Neural cell (in vitro differentiated cells): ENCODE measurements at regions not wholly inside any gene's neighbourhood (a gene's known extent, or its start where the extent isn't known, plus 50 kb on each side); places are given as distances from the start of the nearest gene placed in this dataset.
A peak's percentile ranks its signal among the peaks of the same experiment; 100 is the strongest.

Source experiments
- H2AFZ ChIP-seq: fragments of 200-600, 300-800 bp; sonication (generic), shearing (Covaris generic); 2 replicates; pipeline ENCODE4 v1.6.0; 2014; ENCODE audit warnings: low read depth, mild to moderate bottlenecking, antibody characterized with exemption, low read length, moderate library complexity
- H3F3A ChIP-seq: fragments of 200-600 bp; shearing (Covaris generic); 2 replicates; pipeline ENCODE4 v1.6.1; 2016; ENCODE audit warnings: mild to moderate bottlenecking, moderate library complexity, mixed read lengths, antibody characterized with exemption, low read length; ENCODE audit not compliant: insufficient read depth, poor library complexity, severe bottlenecking
- H3K27ac ChIP-seq: fragments of 200-600, 300-800 bp; sonication (generic), shearing (Covaris generic); 2 replicates; pipeline ENCODE4 v1.5.1; 2014; ENCODE audit warnings: mild to moderate bottlenecking, low read length, moderate library complexity
- H3K27me3 ChIP-seq: fragments of 300-800, 200-600 bp; sonication (generic), shearing (Covaris generic); 2 replicates; pipeline ENCODE4 v1.6.0; 2014; ENCODE audit warnings: mild to moderate bottlenecking, low read depth, low read length, moderate library complexity; ENCODE audit not compliant: insufficient read depth
- H3K36me3 ChIP-seq: fragments of 300-800, 200-600 bp; sonication (generic), shearing (Covaris generic); 2 replicates; pipeline ENCODE4 v1.5.1; 2014; ENCODE audit warnings: mild to moderate bottlenecking, antibody characterized with exemption, low read length, moderate library complexity; ENCODE audit not compliant: insufficient read depth
- H3K4me2 ChIP-seq: fragments of 300-800, 200-600 bp; sonication (generic), shearing (Covaris generic); 2 replicates; pipeline ENCODE4 v1.6.0; 2014; ENCODE audit warnings: mild to moderate bottlenecking, low read length
- H3K4me3 ChIP-seq: fragments of 300-800, 200-600 bp; sonication (generic), shearing (Covaris generic); 2 replicates; pipeline ENCODE4 v1.5.1; 2014; ENCODE audit warnings: mild to moderate bottlenecking, low read length, moderate library complexity
- H3K79me2 ChIP-seq: fragments of 200-600 bp; shearing (Covaris generic); replicated peaks from 2 replicates; pipeline ENCODE4 v1.6.0; 2014; ENCODE audit warnings: mild to moderate bottlenecking, low read length, moderate library complexity; ENCODE audit not compliant: insufficient read depth
- H3K9ac ChIP-seq: fragments of 300-800, 200-600 bp; sonication (generic), shearing (Covaris generic); 2 replicates; pipeline ENCODE4 v1.6.1; 2016; ENCODE audit warnings: mild to moderate bottlenecking, low read length, mixed read lengths
- H3K9me2 ChIP-seq: fragments of 200-600 bp; shearing (Covaris generic); 2 replicates; pipeline ENCODE4 v1.6.1; 2016; ENCODE audit warnings: mild to moderate bottlenecking, low read length, mixed read lengths; ENCODE audit not compliant: insufficient read depth
- H3K9me3 ChIP-seq: fragments of 200-600, 300-800 bp; sonication (generic), shearing (Covaris generic); 2 replicates; pipeline ENCODE4 v1.6.1; 2016; ENCODE audit warnings: mild to moderate bottlenecking, mixed run types, low read length, moderate library complexity, mixed read lengths
- H4K20me1 ChIP-seq: fragments of 200-600 bp; shearing (Covaris generic); 2 replicates; pipeline ENCODE4 v1.6.1; 2016; ENCODE audit warnings: mild to moderate bottlenecking, mixed run types; ENCODE audit not compliant: insufficient read depth
- CTCF ChIP-seq: fragments of 450-650 bp; IDR thresholded peaks from 2 replicates; pipeline ENCODE4 v1.5.1; 2014; ENCODE audit warnings: antibody characterized with exemption, mild to moderate bottlenecking, moderate library complexity; ENCODE audit not compliant: poor library complexity, severe bottlenecking
- EP300 ChIP-seq: fragments of 450-650 bp; conservative IDR thresholded peaks from 2 replicates; pipeline ENCODE4 v1.6.1; 2014; ENCODE audit warnings: antibody characterized with exemption, mild to moderate bottlenecking, moderate library complexity; ENCODE audit not compliant: poor library complexity, severe bottlenecking
- EZH2 ChIP-seq: fragments of 200-600, 300-800 bp; shearing (Covaris generic), sonication (generic); IDR thresholded peaks from 2 replicates; pipeline ENCODE4 v1.6.1; 2014; ENCODE audit warnings: antibody characterized with exemption, low read length, borderline replicate concordance, mild to moderate bottlenecking; ENCODE audit not compliant: insufficient read depth, poor library complexity, severe bottlenecking
- MXI1 ChIP-seq: fragments of 450-650 bp; conservative IDR thresholded peaks from 2 replicates; pipeline ENCODE4 v1.6.1; 2014; ENCODE audit warnings: antibody characterized with exemption, mild to moderate bottlenecking; ENCODE audit not compliant: poor library complexity, severe bottlenecking
- POLR2AphosphoS5 ChIP-seq: IDR thresholded peaks from 2 replicates; pipeline ENCODE4 v1.6.1; 2012
- RAD21 ChIP-seq: fragments of 450-650 bp; conservative IDR thresholded peaks from 2 replicates; pipeline ENCODE4 v1.6.1; 2014; ENCODE audit warnings: antibody characterized with exemption, mild to moderate bottlenecking, moderate library complexity
- REST ChIP-seq: IDR thresholded peaks from 2 replicates; pipeline ENCODE4 v1.6.1; 2012; ENCODE audit warnings: borderline replicate concordance
- SMC3 ChIP-seq: fragments of 450-650 bp; conservative IDR thresholded peaks from 2 replicates; pipeline ENCODE4 v1.6.1; 2014; ENCODE audit warnings: antibody characterized with exemption, mild to moderate bottlenecking, moderate library complexity; ENCODE audit not compliant: poor library complexity
- TAF1 ChIP-seq: IDR thresholded peaks from 2 replicates; pipeline ENCODE4 v1.6.1; 2012; ENCODE audit warnings: low read depth

- Histone ChIP-seq H3K27ac (peak overlapping the region; percentile 62), H3K36me3 (no peaks in the 10 kb centered on the region), H3K4me2 (no peak overlapping the region), H3K79me2 (no peaks in the 10 kb centered on the region), H3K9me2 (no peaks in the 10 kb centered on the region), H3K4me3 (no peak overlapping the region), H2AFZ (no peak overlapping the region), H3K9ac (no peak overlapping the region), H4K20me1 (no peaks in the 10 kb centered on the region), H3K9me3 (no peaks in the 10 kb centered on the region), H3F3A (no peaks in the 10 kb centered on the region), H3K27me3 (no peaks in the 10 kb centered on the region)
- TF ChIP-seq EP300 (no peak), EZH2 (no peak), REST (no peak), MXI1 (no peak), RAD21 (no peak), TAF1 (no peak), SMC3 (no peak), POLR2AphosphoS5 (no peak), CTCF (no peak)
Observed at GRCh38 chr7:84610390-84610789, 415.8 kb upstream of the SEMA3A start.

GRCh38 chr7:84605301-84605700 lies 410.7 kb upstream of the SEMA3A start:
- Histone ChIP-seq H3K4me3 (no peak overlapping the region), H4K20me1 (no peaks in the 10 kb centered on the region), H3K36me3 (no peaks in the 10 kb centered on the region), H2AFZ (no peak overlapping the region), H3K79me2 (no peaks in the 10 kb centered on the region), H3K4me2 (no peak overlapping the region), H3K9me2 (no peaks in the 10 kb centered on the region), H3F3A (no peaks in the 10 kb centered on the region), H3K9me3 (no peaks in the 10 kb centered on the region), H3K27me3 (no peaks in the 10 kb centered on the region), H3K27ac (no peak overlapping the region), H3K9ac (no peak overlapping the region)
- TF ChIP-seq POLR2AphosphoS5 (no peak), EZH2 (no peak), TAF1 (no peak), EP300 (no peak), MXI1 (no peak), REST (no peak), RAD21 (no peak), CTCF (no peak), SMC3 (no peak)
